ENCODE measurements at regions not wholly inside any gene's neighbourhood (a gene's known extent, or its start where the extent isn't known, plus 50 kb on each side); places are given as distances from the start of the nearest gene placed in this dataset.

GRCh38 chr3:195008816-195009215 lies 262.1 kb downstream of the XXYLT1 start:
- TF ChIP-seq EZH2 (IDR thresholded peaks at IDR 0.05; ENCODE audit: low read depth) (no peak), CTCF (conservative IDR thresholded peaks at IDR 0.05) (no peak)
